ENCODE measurements at regions not wholly inside any gene's neighbourhood (a gene's known extent, or its start where the extent isn't known, plus 50 kb on each side); places are given as distances from the start of the nearest gene placed in this dataset.

- TF ChIP-seq YY1 (IDR thresholded peaks at IDR 0.05; ENCODE audit: insufficient read depth, insufficient read length) (no peak), SUZ12 (IDR thresholded peaks at IDR 0.05; ENCODE audit: extremely low read depth, insufficient read depth, insufficient read length) (no peak)
Observed at GRCh38 chr2:187939180-187939579, 352.5 kb upstream of the GULP1 start.
